ENCODE measurements at regions not wholly inside any gene's neighbourhood (a gene's known extent, or its start where the extent isn't known, plus 50 kb on each side); places are given as distances from the start of the nearest gene placed in this dataset.

GRCh38 chr16:5556158-5556810 is 458.7 kb upstream of the EEF2KMT start:
- Histone ChIP-seq H3K27me3 (ENCODE audit: low read length) (no peaks in the 10 kb centered on the region), H3K9ac (ENCODE audit: low read length) (no peak overlapping the region), H3K4me2 (ENCODE audit: low read depth, low read length, poor library complexity, severe bottlenecking) (no peak overlapping the region), H3K9me2 (replicated peaks; ENCODE audit: insufficient read depth, low read length) (no peaks in the 10 kb centered on the region), H3K4me3 (ENCODE audit: low read length) (no peak overlapping the region), H3K79me2 (ENCODE audit: low read length) (no peaks in the 10 kb centered on the region), H3K9me3 (ENCODE audit: low read length) (peaks cover 5% of the 10 kb centered on the region; the same call in 1 of the 2 replicates), H4K20me1 (ENCODE audit: insufficient read depth, low read depth, low read length) (no peaks in the 10 kb centered on the region), H3K27ac (ENCODE audit: low read length) (0 out of 2 replicates have a peak overlapping the region, but pooled peaks have one; percentile 8), H3K36me3 (ENCODE audit: insufficient read depth, low read length) (no peaks in the 10 kb centered on the region), H2AFZ (ENCODE audit: low read length) (no peak overlapping the region), H3K4me1 (ENCODE audit: low read length) (peaks cover 21% of the 10 kb centered on the region)
- DNase-seq = no peak

- no peak overlapping the region for H3K4me2 ChIP-seq (ENCODE audit: low read depth, low read length, poor library complexity, severe bottlenecking)
- no peaks in the 10 kb centered on the region for H3K79me2 ChIP-seq (ENCODE audit: low read length)
- 0 out of 2 replicates have a peak overlapping the region, but pooled peaks have one; percentile 17 for H3K9ac ChIP-seq (ENCODE audit: low read length)
- no peaks in the 10 kb centered on the region for H4K20me1 ChIP-seq (ENCODE audit: insufficient read depth, low read depth, low read length)
- no peaks in the 10 kb centered on the region for H3K9me3 ChIP-seq (ENCODE audit: low read length)
- peak overlapping the region; percentile 88 for H3K27ac ChIP-seq (ENCODE audit: low read length)
- peaks cover 36% of the 10 kb centered on the region for H3K4me1 ChIP-seq (ENCODE audit: low read length)
- DNase-seq = peak; percentile 74
- H2AFZ ChIP-seq (ENCODE audit: low read length) = no peak overlapping the region
- H3K36me3 ChIP-seq (ENCODE audit: insufficient read depth, low read length) = no peaks in the 10 kb centered on the region
- H3K9me2 ChIP-seq (replicated peaks; ENCODE audit: insufficient read depth, low read length) = no peaks in the 10 kb centered on the region
- H3K4me3 ChIP-seq (ENCODE audit: low read length) = no peak overlapping the region
- H3K27me3 ChIP-seq (ENCODE audit: low read length) = no peaks in the 10 kb centered on the region
Measured at GRCh38 chr16:5551909-5552308, 454.3 kb upstream of the EEF2KMT start.

- no peaks in the 10 kb centered on the region for H3K36me3 ChIP-seq (ENCODE audit: insufficient read depth, low read length)
- H3K4me2 ChIP-seq (ENCODE audit: low read depth, low read length, poor library complexity, severe bottlenecking) = peak overlapping the region; percentile 40
- H3K9ac ChIP-seq (ENCODE audit: low read length) = peak overlapping the region; percentile 41
- H2AFZ ChIP-seq (ENCODE audit: low read length) = no peak overlapping the region
- peak; percentile 75 for DNase-seq
- H3K27ac ChIP-seq (ENCODE audit: low read length) = peak overlapping the region; percentile 88
- H3K4me1 ChIP-seq (ENCODE audit: low read length) = peaks cover 36% of the 10 kb centered on the region
- no peaks in the 10 kb centered on the region for H3K27me3 ChIP-seq (ENCODE audit: low read length)
- H3K9me2 ChIP-seq (replicated peaks; ENCODE audit: insufficient read depth, low read length) = no peaks in the 10 kb centered on the region
- H3K79me2 ChIP-seq (ENCODE audit: low read length) = no peaks in the 10 kb centered on the region
- H3K4me3 ChIP-seq (ENCODE audit: low read length) = no peak overlapping the region
- no peaks in the 10 kb centered on the region for H3K9me3 ChIP-seq (ENCODE audit: low read length)
- H4K20me1 ChIP-seq (ENCODE audit: insufficient read depth, low read depth, low read length) = no peaks in the 10 kb centered on the region
Measured at GRCh38 chr16:5549802-5550201, 452.2 kb upstream of the EEF2KMT start.

GRCh38 chr16:5541356-5541755 is 443.8 kb upstream of the EEF2KMT start:
- Histone ChIP-seq H3K79me2 (ENCODE audit: low read length) (no peaks in the 10 kb centered on the region), H3K9me3 (ENCODE audit: low read length) (no peaks in the 10 kb centered on the region), H3K27ac (ENCODE audit: low read length) (no peak overlapping the region), H3K9me2 (replicated peaks; ENCODE audit: insufficient read depth, low read length) (no peaks in the 10 kb centered on the region), H4K20me1 (ENCODE audit: insufficient read depth, low read depth, low read length) (no peaks in the 10 kb centered on the region), H3K4me1 (ENCODE audit: low read length) (no peaks in the 10 kb centered on the region), H3K27me3 (ENCODE audit: low read length) (no peaks in the 10 kb centered on the region), H2AFZ (ENCODE audit: low read length) (no peak overlapping the region), H3K4me2 (ENCODE audit: low read depth, low read length, poor library complexity, severe bottlenecking) (no peak overlapping the region), H3K36me3 (ENCODE audit: insufficient read depth, low read length) (no peaks in the 10 kb centered on the region), H3K4me3 (ENCODE audit: low read length) (no peak overlapping the region), H3K9ac (ENCODE audit: low read length) (no peak overlapping the region)
- DNase-seq = no peak

GRCh38 chr16:5537347-5537746 is 439.8 kb upstream of the EEF2KMT start:
- Histone ChIP-seq H3K27ac (ENCODE audit: low read length) (no peak overlapping the region), H3K9me3 (ENCODE audit: low read length) (no peaks in the 10 kb centered on the region), H3K4me3 (ENCODE audit: low read length) (no peak overlapping the region), H3K79me2 (ENCODE audit: low read length) (no peaks in the 10 kb centered on the region), H3K4me1 (ENCODE audit: low read length) (no peaks in the 10 kb centered on the region), H3K36me3 (ENCODE audit: insufficient read depth, low read length) (no peaks in the 10 kb centered on the region), H2AFZ (ENCODE audit: low read length) (no peak overlapping the region), H3K27me3 (ENCODE audit: low read length) (no peaks in the 10 kb centered on the region), H3K9me2 (replicated peaks; ENCODE audit: insufficient read depth, low read length) (no peaks in the 10 kb centered on the region), H3K9ac (ENCODE audit: low read length) (no peak overlapping the region), H4K20me1 (ENCODE audit: insufficient read depth, low read depth, low read length) (no peaks in the 10 kb centered on the region), H3K4me2 (ENCODE audit: low read depth, low read length, poor library complexity, severe bottlenecking) (no peak overlapping the region)
- no peak for DNase-seq

- Histone ChIP-seq H3K4me1 (ENCODE audit: low read length) (no peaks in the 10 kb centered on the region), H3K27ac (ENCODE audit: low read length) (no peak overlapping the region), H3K9me3 (ENCODE audit: low read length) (no peaks in the 10 kb centered on the region), H3K4me3 (ENCODE audit: low read length) (no peak overlapping the region), H3K36me3 (ENCODE audit: insufficient read depth, low read length) (no peaks in the 10 kb centered on the region), H2AFZ (ENCODE audit: low read length) (no peak overlapping the region), H4K20me1 (ENCODE audit: insufficient read depth, low read depth, low read length) (no peaks in the 10 kb centered on the region), H3K9ac (ENCODE audit: low read length) (no peak overlapping the region), H3K27me3 (ENCODE audit: low read length) (no peaks in the 10 kb centered on the region), H3K4me2 (ENCODE audit: low read depth, low read length, poor library complexity, severe bottlenecking) (no peak overlapping the region), H3K9me2 (replicated peaks; ENCODE audit: insufficient read depth, low read length) (no peaks in the 10 kb centered on the region), H3K79me2 (ENCODE audit: low read length) (no peaks in the 10 kb centered on the region)
- DNase-seq = no peak
Measured at GRCh38 chr16:5533321-5533888, 435.8 kb upstream of the EEF2KMT start.

GRCh38 chr16:5527817-5528216 is 430.2 kb upstream of the EEF2KMT start:
- H3K27ac ChIP-seq (ENCODE audit: low read length) = no peak overlapping the region
- no peak overlapping the region for H3K4me3 ChIP-seq (ENCODE audit: low read length)
- no peak overlapping the region for H3K4me2 ChIP-seq (ENCODE audit: low read depth, low read length, poor library complexity, severe bottlenecking)
- H3K9me3 ChIP-seq (ENCODE audit: low read length) = no peaks in the 10 kb centered on the region
- H4K20me1 ChIP-seq (ENCODE audit: insufficient read depth, low read depth, low read length) = no peaks in the 10 kb centered on the region
- no peaks in the 10 kb centered on the region for H3K9me2 ChIP-seq (replicated peaks; ENCODE audit: insufficient read depth, low read length)
- H2AFZ ChIP-seq (ENCODE audit: low read length) = no peak overlapping the region
- H3K4me1 ChIP-seq (ENCODE audit: low read length) = no peaks in the 10 kb centered on the region
- no peaks in the 10 kb centered on the region for H3K79me2 ChIP-seq (ENCODE audit: low read length)
- no peaks in the 10 kb centered on the region for H3K27me3 ChIP-seq (ENCODE audit: low read length)
- H3K36me3 ChIP-seq (ENCODE audit: insufficient read depth, low read length) = no peaks in the 10 kb centered on the region
- no peak for DNase-seq
- H3K9ac ChIP-seq (ENCODE audit: low read length) = no peak overlapping the region

- H3K9ac ChIP-seq (ENCODE audit: low read length) = no peak overlapping the region
- no peak overlapping the region for H3K27ac ChIP-seq (ENCODE audit: low read length)
- H3K9me2 ChIP-seq (replicated peaks; ENCODE audit: insufficient read depth, low read length) = no peaks in the 10 kb centered on the region
- no peaks in the 10 kb centered on the region for H4K20me1 ChIP-seq (ENCODE audit: insufficient read depth, low read depth, low read length)
- H3K4me2 ChIP-seq (ENCODE audit: low read depth, low read length, poor library complexity, severe bottlenecking) = no peak overlapping the region
- no peaks in the 10 kb centered on the region for H3K27me3 ChIP-seq (ENCODE audit: low read length)
- H3K4me3 ChIP-seq (ENCODE audit: low read length) = no peak overlapping the region
- DNase-seq = no peak
- no peaks in the 10 kb centered on the region for H3K36me3 ChIP-seq (ENCODE audit: insufficient read depth, low read length)
- H3K79me2 ChIP-seq (ENCODE audit: low read length) = no peaks in the 10 kb centered on the region
- H2AFZ ChIP-seq (ENCODE audit: low read length) = no peak overlapping the region
- no peaks in the 10 kb centered on the region for H3K4me1 ChIP-seq (ENCODE audit: low read length)
- H3K9me3 ChIP-seq (ENCODE audit: low read length) = no peaks in the 10 kb centered on the region
Measured at GRCh38 chr16:5526826-5527225, 429.2 kb upstream of the EEF2KMT start.

All from Karpas-422 (cell line).